ENCODE measurements at regions not wholly inside any gene's neighbourhood (a gene's known extent, or its start where the extent isn't known, plus 50 kb on each side); places are given as distances from the start of the nearest gene placed in this dataset.

- in situ Hi-C loops (cut with HindIII; ENCODE audit: extremely low pct_ligation_motif_present, low pct_unique_long_range_greater_than_20kb), result no loop called here
- H3K36me3 ChIP-seq (replicated peaks in 1 of 2; ENCODE audit: control insufficient read depth in 1 of 2, insufficient read depth in 2 of 2, low read length in 2 of 2), result no peaks in the 10 kb centered on the region
- no peak overlapping the region for H3K4me2 ChIP-seq (ENCODE audit: low read depth, low read length)
- no peak overlapping the region for H3K9ac ChIP-seq (ENCODE audit: insufficient read depth, low read depth, low read length)
- ATAC-seq, result no peak
- no peak overlapping the region for H2AFZ ChIP-seq (ENCODE audit: low read length)
- CTCF ChIA-PET (ENCODE audit: low intra/inter-chr PET ratio, low total read pairs), result no interaction called here
- H3K79me2 ChIP-seq (ENCODE audit: insufficient read depth, low read length), result no peaks in the 10 kb centered on the region
- H3K4me1 ChIP-seq (ENCODE audit: insufficient read depth, low read length), result peaks cover 50% of the 10 kb centered on the region
- no TSS peak for BruUV-seq (replicated peaks)
- FAIRE-seq, result no peak
- intact Hi-C loops (cut with micrococcal nuclease; ENCODE audit: unreplicated experiment), result loop anchor here (5.0 kb wide), 1 partner anchor 37 kb away; no protein-coding TSS in a partner anchor
- no peak for DNase-seq (ENCODE audit: low spot score)
- no peak overlapping the region for H3K27ac ChIP-seq (ENCODE audit: extremely low read length, insufficient read depth, low read length)
- no peaks in the 10 kb centered on the region for H3K27me3 ChIP-seq (ENCODE audit: control insufficient read depth in 1 of 2, insufficient read depth in 2 of 2, low read length in 2 of 2)
- H3K4me3 ChIP-seq (replicated peaks in 1 of 3; ENCODE audit: insufficient read depth in 1 of 3, low read depth in 2 of 3, low read length in 3 of 3), result no peak overlapping the region
- POLR2A ChIA-PET, result interaction anchor here (0.6 to 1.4 kb wide), 3 partner anchors 13 to 45 kb away, joined by 3 to 4 read pairs (median 3); no protein-coding TSS in a partner anchor
- H3K9me3 ChIP-seq (ENCODE audit: low read length), result 0 out of 2 replicates have a peak, but pooled peaks cover 4% of the 10 kb centered on the region
- 52% methylated on average over 3 of the region's 4 CpGs for WGBS (ENCODE audit: low lambda C conversion rate)
- no peak for TF ChIP-seq HMGXB3 (CRISPR knock-in tag; IDR thresholded peaks at IDR 0.05; ENCODE audit: borderline replicate concordance)
- no peak for TF ChIP-seq KDM5A (IDR thresholded peaks at IDR 0.05; ENCODE audit: borderline replicate concordance, low read length)
- H4K20me1 ChIP-seq (ENCODE audit: insufficient read depth, low read length), result no peaks in the 10 kb centered on the region
Measured at GRCh38 chr1:234920843-234921140, 207.8 kb downstream of the TOMM20 start.

- no peak overlapping the region for H3K4me2 ChIP-seq (ENCODE audit: low read depth, low read length)
- intact Hi-C loops (cut with micrococcal nuclease; ENCODE audit: unreplicated experiment) (loop anchor here (5.0 kb wide), 1 partner anchor 37 kb away; no protein-coding TSS in a partner anchor), in situ Hi-C loops (cut with HindIII; ENCODE audit: extremely low pct_ligation_motif_present, low pct_unique_long_range_greater_than_20kb) (no loop called here)
- FAIRE-seq, result no peak
- ChIA-PET POLR2A (no interaction called here), CTCF (ENCODE audit: low intra/inter-chr PET ratio, low total read pairs) (no interaction called here)
- no peak overlapping the region for H3K4me3 ChIP-seq (replicated peaks in 1 of 3; ENCODE audit: insufficient read depth in 1 of 3, low read depth in 2 of 3, low read length in 3 of 3)
- BruUV-seq (replicated peaks), result no TSS peak
- peaks cover 45% of the 10 kb centered on the region for H3K4me1 ChIP-seq (ENCODE audit: insufficient read depth, low read length)
- WGBS (ENCODE audit: low lambda C conversion rate), result 82% methylated on average over 6 of the region's 8 CpGs
- no peak overlapping the region for H3K9ac ChIP-seq (ENCODE audit: insufficient read depth, low read depth, low read length)
- H3K9me3 ChIP-seq (ENCODE audit: low read length), result 0 out of 2 replicates have a peak, but pooled peaks cover 4% of the 10 kb centered on the region
- DNase-seq (ENCODE audit: low spot score), result no peak
- H3K36me3 ChIP-seq (replicated peaks in 1 of 2; ENCODE audit: control insufficient read depth in 1 of 2, insufficient read depth in 2 of 2, low read length in 2 of 2), result no peaks in the 10 kb centered on the region
- H3K27ac ChIP-seq (ENCODE audit: extremely low read length, insufficient read depth, low read length), result no peak overlapping the region
- no peaks in the 10 kb centered on the region for H3K27me3 ChIP-seq (ENCODE audit: control insufficient read depth in 1 of 2, insufficient read depth in 2 of 2, low read length in 2 of 2)
- H3K79me2 ChIP-seq (ENCODE audit: insufficient read depth, low read length), result no peaks in the 10 kb centered on the region
- H4K20me1 ChIP-seq (ENCODE audit: insufficient read depth, low read length), result no peaks in the 10 kb centered on the region
- H2AFZ ChIP-seq (ENCODE audit: low read length), result no peak overlapping the region
- no peak for ATAC-seq
- TF ChIP-seq THYN1 (CRISPR knock-in tag; IDR thresholded peaks at IDR 0.05; ENCODE audit: borderline replicate concordance, low read depth) (no peak), RNF2 (conservative IDR thresholded peaks at IDR 0.05; ENCODE audit: low read depth) (no peak), AKNA (CRISPR knock-in tag; IDR thresholded peaks at IDR 0.05; ENCODE audit: borderline replicate concordance) (no peak), SPEN (CRISPR knock-in tag; IDR thresholded peaks at IDR 0.05; ENCODE audit: low read depth) (no peak)
Measured at GRCh38 chr1:234920136-234920842, 208.3 kb downstream of the TOMM20 start.
